ENCODE measurements at regions not wholly inside any gene's neighbourhood (a gene's known extent, or its start where the extent isn't known, plus 50 kb on each side); places are given as distances from the start of the nearest gene placed in this dataset.

DNA sequence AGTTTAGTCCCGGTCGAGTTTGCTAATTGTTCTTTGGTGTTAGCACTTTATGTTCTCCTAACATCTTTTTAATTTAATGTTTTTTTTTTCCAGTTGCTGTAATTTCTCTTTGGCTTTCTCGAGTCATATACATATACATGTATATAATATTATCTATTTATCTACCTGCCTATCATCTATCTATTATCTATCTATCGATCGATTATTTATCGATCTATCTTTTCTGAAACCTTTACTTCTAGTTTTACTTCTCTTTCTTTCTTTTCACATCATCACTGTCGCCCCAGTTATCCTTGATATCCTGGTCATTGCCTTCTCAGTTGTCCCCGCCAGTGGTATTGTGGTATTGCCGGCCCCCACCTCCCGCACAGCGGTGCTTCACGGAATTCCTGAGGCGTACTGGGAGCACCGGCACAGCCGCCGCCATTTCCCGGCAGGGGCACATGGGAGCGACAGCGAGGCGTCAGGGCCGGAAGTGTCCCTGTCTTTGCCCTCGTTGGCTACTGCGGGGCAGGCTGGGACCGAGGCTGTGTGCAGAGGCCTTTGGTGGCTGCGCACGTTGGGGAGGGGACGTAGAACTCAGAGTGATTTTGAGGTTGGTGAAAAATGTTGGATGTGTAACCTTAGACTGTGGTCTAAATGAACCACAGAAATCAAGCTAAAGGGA is 101.1 kb downstream of the NUF2 start:
- TF ChIP-seq EZH2 (IDR thresholded peaks at IDR 0.05; ENCODE audit: borderline replicate concordance, low read length) (no peak), CTCF (conservative IDR thresholded peaks at IDR 0.05 in 1 of 2, IDR thresholded peaks at IDR 0.05 in 1 of 2; ENCODE audit: extremely low read depth in 1 of 2, insufficient read depth in 1 of 2, low read depth in 1 of 2, low read length in 2 of 2) (no peak)
